ENCODE measurements at regions not wholly inside any gene's neighbourhood (a gene's known extent, or its start where the extent isn't known, plus 50 kb on each side); places are given as distances from the start of the nearest gene placed in this dataset.

DNA sequence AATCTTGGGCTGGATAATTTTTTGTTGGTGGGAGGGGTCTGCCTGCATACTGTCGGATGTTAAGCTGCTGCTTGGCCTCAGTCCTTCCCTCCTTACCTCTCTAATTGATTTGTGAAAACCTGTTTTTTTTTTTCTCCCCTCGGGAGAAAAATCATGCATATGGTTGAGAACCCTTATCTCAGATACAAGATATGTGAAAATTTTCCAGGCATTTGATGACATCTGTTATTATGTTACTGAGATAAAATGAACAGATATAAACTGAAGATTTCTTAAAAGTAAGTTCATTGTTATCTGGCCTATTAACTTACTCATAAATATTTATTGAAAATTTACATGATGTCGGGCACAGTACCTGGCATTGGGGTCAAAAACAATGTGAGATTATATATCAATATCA, 1375.7 kb downstream of the PCDH9 start:
- DNase-seq (no peak), ATAC-seq (ENCODE audit: low read depth) (no peak)
- H3K27me3 ChIP-seq (ENCODE audit: control insufficient read depth, insufficient read depth, low read length), result no peaks in the 10 kb centered on the region
- TF ChIP-seq CEBPB (IDR thresholded peaks at IDR 0.05; ENCODE audit: low read depth, low read length) (no peak), RFX5 (IDR thresholded peaks at IDR 0.05; ENCODE audit: low read depth, low read length) (no peak), SMC3 (IDR thresholded peaks at IDR 0.05; ENCODE audit: low read depth, low read length) (no peak), BHLHE40 (IDR thresholded peaks at IDR 0.05; ENCODE audit: low read depth, low read length) (no peak), MAZ (IDR thresholded peaks at IDR 0.05; ENCODE audit: borderline replicate concordance, low read depth, low read length) (no peak)
- TF ChIP-seq, protein P1, sequence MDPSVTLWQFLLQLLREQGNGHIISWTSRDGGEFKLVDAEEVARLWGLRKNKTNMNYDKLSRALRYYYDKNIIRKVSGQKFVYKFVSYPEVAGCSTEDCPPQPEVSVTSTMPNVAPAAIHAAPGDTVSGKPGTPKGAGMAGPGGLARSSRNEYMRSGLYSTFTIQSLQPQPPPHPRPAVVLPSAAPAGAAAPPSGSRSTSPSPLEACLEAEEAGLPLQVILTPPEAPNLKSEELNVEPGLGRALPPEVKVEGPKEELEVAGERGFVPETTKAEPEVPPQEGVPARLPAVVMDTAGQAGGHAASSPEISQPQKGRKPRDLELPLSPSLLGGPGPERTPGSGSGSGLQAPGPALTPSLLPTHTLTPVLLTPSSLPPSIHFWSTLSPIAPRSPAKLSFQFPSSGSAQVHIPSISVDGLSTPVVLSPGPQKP (IDR thresholded peaks at IDR 0.05; ENCODE audit: borderline replicate concordance, low read depth, low read length), result no peak
- no peak overlapping the region for H4K8ac ChIP-seq (ENCODE audit: low read depth in 2 of 2, low read length in 2 of 2)
- no peak overlapping the region for H2AFZ ChIP-seq (replicated peaks; ENCODE audit: low read length, poor library complexity)
- no TSS peak for BruUV-seq (replicated peaks)
- no peak overlapping the region for H3K18ac ChIP-seq (ENCODE audit: low read depth, low read length)
- H4K20me1 ChIP-seq (ENCODE audit: insufficient read depth, low read length), result no peaks in the 10 kb centered on the region
- no peak overlapping the region for H2BK5ac ChIP-seq (ENCODE audit: low read depth, low read length, poor library complexity, severe bottlenecking)
- CTCF ChIA-PET, result no interaction called here
- no peak overlapping the region for H2BK15ac ChIP-seq (ENCODE audit: low read depth, low read length)
- H3K4me1 ChIP-seq (ENCODE audit: control insufficient read depth, insufficient read depth, low read length), result no peaks in the 10 kb centered on the region
- H3K27ac ChIP-seq (ENCODE audit: insufficient read depth, low read length), result no peak overlapping the region
- in situ Hi-C loops (cut with MboI; ENCODE audit: low sequenced_read_pairs), result no loop called here
- WGBS, 2 experiments (ENCODE audit: extremely low coverage in 2 of 2, insufficient read length in 1 of 2), result no CpG with 5 or more reads among the region's 3 CpGs
- no peaks in the 10 kb centered on the region for H3K36me3 ChIP-seq (ENCODE audit: control insufficient read depth, insufficient read depth, low read length)
- no peak overlapping the region for H2AK9ac ChIP-seq (replicated peaks; ENCODE audit: low read depth, low read length, poor library complexity)
- H4K5ac ChIP-seq (ENCODE audit: low read depth, low read length), result no peak overlapping the region
- H3K9me3 ChIP-seq (ENCODE audit: control insufficient read depth, insufficient read depth, low read length), result no peaks in the 10 kb centered on the region
- H3K4ac ChIP-seq (ENCODE audit: low read depth, low read length), result no peak overlapping the region
- no peak overlapping the region for H4K91ac ChIP-seq (ENCODE audit: insufficient read depth, low read depth, low read length)
- H3K9ac ChIP-seq (ENCODE audit: low read depth, low read length), result no peak overlapping the region
- POLR2A ChIA-PET (ENCODE audit: unreplicated experiment), result no interaction called here
- H3K56ac ChIP-seq (ENCODE audit: extremely low read depth, insufficient read depth, low read length), result no peak overlapping the region
- H3K9me1 ChIP-seq (ENCODE audit: insufficient read depth, low read length), result no peaks in the 10 kb centered on the region
- no peak overlapping the region for H3K14ac ChIP-seq (replicated peaks; ENCODE audit: low read depth, low read length)
- no peak overlapping the region for H3K4me3 ChIP-seq (ENCODE audit: insufficient read depth, low read depth, low read length)
- no peak overlapping the region for H2BK120ac ChIP-seq (ENCODE audit: low read depth, low read length)
- dilution Hi-C loops (cut with HindIII; ENCODE audit: low sequenced_read_pairs, unreplicated experiment), result no loop called here
- no peaks in the 10 kb centered on the region for H3K79me1 ChIP-seq (ENCODE audit: low read depth in 1 of 2, low read length in 2 of 2)
- H2AK5ac ChIP-seq (ENCODE audit: low read depth, low read length), result no peak overlapping the region
- intact Hi-C loops (cut with micrococcal nuclease), result no loop called here
- H3K4me2 ChIP-seq (ENCODE audit: low read depth, low read length), result no peak overlapping the region
- H3K23ac ChIP-seq (ENCODE audit: low read depth, low read length), result no peak overlapping the region
- no peak overlapping the region for H2BK20ac ChIP-seq (ENCODE audit: low read depth, low read length)
